ENCODE measurements at regions not wholly inside any gene's neighbourhood (a gene's known extent, or its start where the extent isn't known, plus 50 kb on each side); places are given as distances from the start of the nearest gene placed in this dataset.

- ATAC-seq (no peak), DNase-seq (no peak)
These were observed 1110.3 kb upstream of the MAP3K7 start for GRCh38 chr6:91697010-91697695.

GRCh38 chr6:91695221-91695620 lies 1108.3 kb upstream of the MAP3K7 start:
- DNase-seq (no peak), ATAC-seq (no peak)

- DNase-seq: no peak
- no peak for ATAC-seq
These were observed 1107.3 kb upstream of the MAP3K7 start for GRCh38 chr6:91694016-91694654.

- no peak for ATAC-seq
- no peak for DNase-seq
These were observed 1104.6 kb upstream of the MAP3K7 start for GRCh38 chr6:91691449-91691848.

DNA sequence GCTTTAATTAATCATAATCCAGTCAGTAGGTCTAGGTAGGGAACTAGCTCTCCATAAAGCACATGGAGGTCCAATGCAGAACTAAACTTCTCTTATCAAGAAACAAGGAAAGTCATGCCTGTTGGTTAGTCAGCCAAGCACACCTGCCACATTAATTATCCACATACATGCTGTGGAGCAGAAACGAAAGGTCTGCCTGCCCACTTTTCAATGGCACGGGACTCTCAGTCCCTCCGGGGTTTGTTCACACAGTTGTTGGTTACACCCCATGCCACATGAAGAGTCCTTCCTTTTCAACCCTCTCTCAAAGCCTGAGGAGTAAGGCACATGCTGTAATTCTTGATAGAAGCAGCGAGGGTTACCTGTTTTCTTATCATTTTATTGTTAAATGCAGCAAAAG lies 1096.4 kb upstream of the MAP3K7 start:
- DNase-seq (no peak), ATAC-seq (no peak)

DNA sequence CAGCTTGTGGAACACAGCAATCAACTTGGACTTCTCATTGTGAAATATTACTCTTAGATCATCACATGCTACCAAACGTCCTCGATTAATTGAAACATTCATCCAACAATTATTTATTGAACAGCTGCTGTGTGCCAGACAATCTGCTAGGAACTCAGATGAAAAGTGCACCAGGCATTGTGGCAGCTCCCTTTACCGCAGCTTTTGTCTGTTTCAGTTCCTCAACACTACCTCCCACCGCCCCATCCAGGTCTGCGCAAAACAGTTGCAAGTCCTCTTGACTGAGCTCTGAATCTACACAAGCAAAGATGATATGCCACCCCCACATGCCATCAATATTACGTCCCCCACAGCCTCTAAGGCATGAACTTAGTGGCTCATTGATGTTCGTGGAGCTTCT lies 1094.4 kb upstream of the MAP3K7 start:
- no peak for ATAC-seq
- no peak for DNase-seq

DNA sequence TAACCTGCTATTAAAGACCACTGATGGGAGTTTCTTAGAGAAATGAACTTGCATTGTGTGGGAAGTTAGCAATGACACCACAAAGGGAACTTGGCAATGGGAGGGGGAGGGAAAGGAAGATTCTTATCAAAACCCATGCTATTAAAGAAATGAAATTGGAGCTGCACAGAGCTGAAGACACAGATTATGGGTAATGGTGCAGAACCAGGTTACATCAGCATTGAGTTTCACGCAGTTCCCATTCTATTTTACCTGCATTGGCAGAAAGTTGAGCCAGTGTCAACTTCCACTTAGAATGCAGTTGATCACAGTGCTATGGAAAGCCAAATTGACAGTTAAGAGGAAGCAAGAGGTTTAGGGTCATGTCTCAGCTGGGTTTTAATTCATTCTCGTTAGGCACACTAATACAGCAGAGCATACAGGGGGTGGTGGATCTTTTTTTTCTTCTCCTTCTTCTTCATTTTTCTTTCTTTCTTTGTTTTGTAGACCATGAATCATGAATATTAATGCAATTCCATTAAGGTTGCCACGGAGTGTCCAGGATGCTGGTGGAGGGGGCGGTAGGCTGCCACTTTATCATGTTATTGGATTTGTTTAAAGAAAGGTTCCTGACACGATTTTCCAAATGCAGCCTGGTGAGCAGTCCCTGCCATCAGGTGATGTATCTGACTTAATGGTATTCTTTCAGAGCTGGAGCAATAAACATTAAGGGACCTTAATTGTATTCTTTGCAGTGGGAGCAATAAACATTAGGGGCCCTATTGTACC lies 1092.0 kb upstream of the MAP3K7 start:
- ATAC-seq (no peak), DNase-seq (no peak)

DNA sequence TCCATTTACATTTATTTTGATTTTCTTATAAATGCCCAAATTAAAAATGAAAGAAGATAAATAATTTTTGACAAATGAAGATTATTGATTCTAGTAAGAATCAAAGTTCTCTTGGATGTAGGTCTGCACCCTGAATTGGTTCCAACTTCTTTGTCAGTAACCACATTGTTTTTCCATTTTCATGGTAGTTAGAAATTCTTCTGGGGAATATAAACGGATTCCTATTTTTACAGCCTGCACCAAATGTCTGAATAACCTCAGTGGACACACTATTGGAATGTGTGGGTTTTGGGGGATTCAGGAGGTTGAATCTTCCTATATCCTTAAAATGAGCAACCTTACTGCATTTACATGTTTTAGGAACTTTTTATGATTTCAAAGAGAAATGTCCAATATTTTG lies 1085.3 kb upstream of the MAP3K7 start:
- ATAC-seq: no peak
- DNase-seq: no peak

DNA sequence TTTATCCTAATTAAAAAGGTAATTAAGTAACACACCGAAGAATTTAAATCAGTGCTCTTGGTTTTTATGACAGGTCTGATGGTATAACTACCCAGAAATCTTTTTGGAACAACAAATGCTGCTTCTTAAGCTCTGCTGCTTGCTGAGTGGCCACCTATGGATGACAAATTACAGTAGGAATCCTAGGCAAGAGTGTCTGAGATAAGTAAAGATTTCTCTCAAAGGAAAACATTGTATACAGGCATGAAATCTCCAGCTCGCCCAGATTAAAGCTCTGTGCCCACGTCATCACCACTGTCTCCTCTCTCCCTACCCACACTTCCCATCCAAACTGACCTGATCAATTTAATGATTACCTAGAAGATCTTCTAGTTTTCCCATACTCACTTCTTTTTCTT lies 1083.0 kb upstream of the MAP3K7 start:
- DNase-seq (no peak), ATAC-seq (no peak)

DNA sequence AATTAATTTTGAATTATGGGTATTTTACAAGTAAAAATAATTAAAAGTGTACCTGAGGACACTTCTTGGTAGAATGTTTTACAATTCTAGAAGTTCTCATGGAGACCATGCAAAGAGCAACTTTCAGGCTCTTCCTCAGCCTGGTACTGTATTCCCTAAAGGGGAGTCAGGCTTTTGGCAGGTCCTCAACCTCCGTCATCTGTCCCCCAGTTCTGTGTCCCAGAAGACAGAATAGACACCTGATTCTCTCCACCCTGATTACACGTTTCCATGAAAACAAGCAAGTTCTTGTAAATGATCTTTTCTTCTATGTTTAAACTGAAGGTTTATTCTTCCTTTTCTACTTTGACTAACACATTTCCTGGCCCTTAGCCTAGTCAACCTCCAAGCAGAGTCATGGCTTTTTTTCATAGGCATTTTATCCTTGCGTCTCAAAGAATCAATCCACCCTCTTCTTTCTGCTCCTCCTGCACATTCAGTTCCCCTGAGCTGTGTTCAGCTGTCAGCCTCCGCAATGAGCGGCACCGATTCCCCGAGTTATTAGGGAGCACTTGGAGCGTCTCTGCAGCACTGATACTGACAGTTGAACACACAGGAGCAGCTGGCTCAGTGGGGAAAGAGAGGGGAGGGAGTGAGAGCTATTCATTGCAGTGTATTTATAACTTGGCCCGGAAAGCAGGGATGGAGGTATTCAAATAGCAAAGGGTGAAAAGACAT lies 1082.4 kb upstream of the MAP3K7 start:
- ATAC-seq (no peak), DNase-seq (no peak)

- ATAC-seq (no peak), DNase-seq (no peak)
These were observed 1080.7 kb upstream of the MAP3K7 start for GRCh38 chr6:91667596-91667995.

GRCh38 chr6:91664327-91664959 lies 1077.6 kb upstream of the MAP3K7 start:
- DNase-seq (no peak), ATAC-seq (no peak)

GRCh38 chr6:91660893-91661292 lies 1074.0 kb upstream of the MAP3K7 start:
- ATAC-seq (no peak), DNase-seq (no peak)

GRCh38 chr6:91659891-91660290 lies 1073.0 kb upstream of the MAP3K7 start:
- ATAC-seq (no peak), DNase-seq (no peak)

DNA sequence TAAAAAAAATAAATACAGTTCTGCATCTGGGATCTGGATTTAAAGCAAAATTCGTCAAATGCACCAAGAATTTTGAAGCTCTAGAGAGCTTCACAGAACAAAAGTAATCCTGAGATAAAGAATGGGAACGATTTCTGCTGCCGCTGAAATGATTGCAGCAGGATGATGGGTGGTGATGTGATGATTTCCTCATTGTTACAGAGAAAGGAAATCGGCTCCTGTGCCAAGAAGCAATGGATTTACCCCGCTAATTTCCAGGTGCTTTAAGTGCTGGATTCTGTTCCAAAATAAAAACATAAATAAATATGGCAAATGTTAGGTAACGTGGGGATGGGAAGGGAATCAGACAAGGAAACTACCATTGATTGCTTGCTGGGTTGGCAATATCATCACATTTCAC lies 1067.9 kb upstream of the MAP3K7 start:
- DNase-seq (no peak), ATAC-seq (no peak)

- ATAC-seq (no peak), DNase-seq (no peak)
These were observed 1067.5 kb upstream of the MAP3K7 start for GRCh38 chr6:91654357-91654756.

- DNase-seq (no peak), ATAC-seq (no peak)
These were observed 1067.0 kb upstream of the MAP3K7 start for GRCh38 chr6:91653895-91654294.

- ATAC-seq (no peak), DNase-seq (no peak)
These were observed 1066.3 kb upstream of the MAP3K7 start for GRCh38 chr6:91653076-91653723.

- DNase-seq (no peak), ATAC-seq (no peak)
These were observed 1059.8 kb upstream of the MAP3K7 start for GRCh38 chr6:91646649-91647048.

DNA sequence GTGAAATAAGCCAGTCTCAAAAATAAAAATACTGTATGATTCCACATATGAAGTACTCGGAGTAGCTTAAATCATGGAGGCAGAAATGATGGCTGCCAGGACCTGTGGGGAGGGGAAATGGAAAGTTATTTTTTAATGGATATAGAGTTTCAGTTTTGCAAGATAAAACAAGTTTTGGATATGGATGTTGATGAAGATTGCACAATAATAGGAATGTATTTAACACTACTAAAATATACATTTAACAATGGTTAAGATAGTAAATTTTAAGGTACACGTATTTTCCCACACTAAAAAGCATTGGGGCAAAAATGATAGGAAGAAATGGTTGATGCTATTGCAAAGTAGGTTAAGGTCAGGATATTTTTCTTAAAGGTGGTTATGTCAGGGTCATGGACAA lies 1058.9 kb upstream of the MAP3K7 start:
- ATAC-seq (no peak), DNase-seq (no peak)

GRCh38 chr6:91637217-91637616 lies 1050.3 kb upstream of the MAP3K7 start:
- DNase-seq (no peak), ATAC-seq (no peak)

- DNase-seq: no peak
- no peak for ATAC-seq
These were observed 1047.9 kb upstream of the MAP3K7 start for GRCh38 chr6:91634791-91635190.

Data from stimulated activated naive CD8-positive, alpha-beta T cell treated with anti-CD3 and anti-CD28 coated beads, Interleukin-15, Interleukin-2, amounts not matched to agents 100 U/mL and 50 U/mL, for 24 hours (primary cell).